ENCODE measurements at regions not wholly inside any gene's neighbourhood (a gene's known extent, or its start where the extent isn't known, plus 50 kb on each side); places are given as distances from the start of the nearest gene placed in this dataset.

DNA sequence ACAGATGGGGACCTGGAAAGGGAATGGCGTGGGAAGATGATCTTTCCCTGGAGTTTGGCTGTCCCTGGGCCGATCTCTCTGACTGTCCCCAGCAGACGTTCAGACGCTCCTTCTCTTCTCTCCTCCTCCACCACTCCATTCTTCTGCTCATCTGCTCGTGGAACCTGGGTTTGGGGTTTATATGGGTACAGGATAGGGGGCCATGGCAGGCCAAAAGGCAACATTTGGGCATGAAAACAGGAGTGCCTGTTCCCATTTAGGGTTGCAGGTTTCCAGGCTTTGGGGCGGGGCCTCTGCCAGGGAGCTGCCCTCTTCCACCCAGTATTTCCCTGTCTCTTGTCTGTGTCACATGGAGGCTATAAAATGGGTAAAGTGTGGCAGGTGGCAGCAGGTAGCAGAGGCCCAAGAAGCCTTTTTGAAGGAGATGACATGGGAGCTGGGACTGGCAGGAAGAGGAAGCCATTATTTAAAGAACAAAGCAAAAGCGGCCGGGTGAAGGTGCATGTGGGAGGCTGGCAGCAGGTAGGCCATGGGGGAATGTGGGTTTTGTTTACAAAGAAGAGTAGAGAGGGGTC, 203.7 kb downstream of the BMP7 start:
- no peaks in the 10 kb centered on the region for H3K4me1 ChIP-seq (ENCODE audit: control insufficient read depth in 2 of 3, insufficient read depth in 2 of 3, low read depth in 1 of 3, low read length in 3 of 3)
- H3K36me3 ChIP-seq (ENCODE audit: control insufficient read depth in 2 of 3, insufficient read depth in 3 of 3, low read length in 3 of 3), result no peaks in the 10 kb centered on the region
- no peak for FAIRE-seq
- no peak for DNase-seq
- TF ChIP-seq, protein P1, sequence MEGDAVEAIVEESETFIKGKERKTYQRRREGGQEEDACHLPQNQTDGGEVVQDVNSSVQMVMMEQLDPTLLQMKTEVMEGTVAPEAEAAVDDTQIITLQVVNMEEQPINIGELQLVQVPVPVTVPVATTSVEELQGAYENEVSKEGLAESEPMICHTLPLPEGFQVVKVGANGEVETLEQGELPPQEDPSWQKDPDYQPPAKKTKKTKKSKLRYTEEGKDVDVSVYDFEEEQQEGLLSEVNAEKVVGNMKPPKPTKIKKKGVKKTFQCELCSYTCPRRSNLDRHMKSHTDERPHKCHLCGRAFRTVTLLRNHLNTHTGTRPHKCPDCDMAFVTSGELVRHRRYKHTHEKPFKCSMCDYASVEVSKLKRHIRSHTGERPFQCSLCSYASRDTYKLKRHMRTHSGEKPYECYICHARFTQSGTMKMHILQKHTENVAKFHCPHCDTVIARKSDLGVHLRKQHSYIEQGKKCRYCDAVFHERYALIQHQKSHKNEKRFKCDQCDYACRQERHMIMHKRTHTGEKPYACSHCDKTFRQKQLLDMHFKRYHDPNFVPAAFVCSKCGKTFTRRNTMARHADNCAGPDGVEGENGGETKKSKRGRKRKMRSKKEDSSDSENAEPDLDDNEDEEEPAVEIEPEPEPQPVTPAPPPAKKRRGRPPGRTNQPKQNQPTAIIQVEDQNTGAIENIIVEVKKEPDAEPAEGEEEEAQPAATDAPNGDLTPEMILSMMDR (IDR thresholded peaks at IDR 0.05; ENCODE audit: borderline replicate concordance, extremely low read depth, insufficient read depth), result no peak
- no peaks in the 10 kb centered on the region for H3K9me3 ChIP-seq (ENCODE audit: control insufficient read depth in 2 of 3, insufficient read depth in 1 of 3, low read length in 3 of 3)
- intact Hi-C loops (cut with DNase I), result no loop called here
- H3K4me3 ChIP-seq (ENCODE audit: low read length in 3 of 3), result no peak overlapping the region
- H3K9ac ChIP-seq (ENCODE audit: low read length in 3 of 3), result no peak overlapping the region
- no peak overlapping the region for H3K27ac ChIP-seq (ENCODE audit: low read depth in 2 of 2, low read length in 2 of 2)
- no peaks in the 10 kb centered on the region for H3K27me3 ChIP-seq (ENCODE audit: control insufficient read depth, insufficient read depth, low read length)

DNA sequence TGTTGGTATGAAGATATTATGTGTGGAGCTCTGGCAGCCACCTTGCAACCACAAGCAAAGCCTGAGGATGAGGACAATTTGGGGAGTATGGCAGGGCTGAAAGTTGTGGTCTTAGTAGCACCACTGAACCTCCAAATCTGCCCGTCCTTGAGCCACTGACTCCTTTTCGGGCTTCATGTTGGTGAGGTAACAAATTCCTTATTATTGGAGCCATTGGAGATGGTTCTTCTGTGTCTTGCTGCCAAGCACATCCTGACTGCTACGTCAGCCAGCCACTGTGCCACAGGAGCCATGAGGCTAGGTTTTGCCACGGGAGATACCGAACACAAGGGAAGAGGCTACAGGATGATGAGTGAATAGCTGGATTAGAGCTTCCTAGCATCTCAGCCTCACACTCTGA, 201.6 kb downstream of the BMP7 start:
- Histone ChIP-seq H3K9ac (ENCODE audit: low read length in 3 of 3) (no peak overlapping the region), H3K27me3 (ENCODE audit: control insufficient read depth, insufficient read depth, low read length) (no peaks in the 10 kb centered on the region), H3K27ac (ENCODE audit: low read depth in 2 of 2, low read length in 2 of 2) (no peak overlapping the region), H3K9me3 (ENCODE audit: control insufficient read depth in 2 of 3, insufficient read depth in 1 of 3, low read length in 3 of 3) (no peaks in the 10 kb centered on the region), H3K4me1 (ENCODE audit: control insufficient read depth in 2 of 3, insufficient read depth in 2 of 3, low read depth in 1 of 3, low read length in 3 of 3) (no peaks in the 10 kb centered on the region), H3K36me3 (ENCODE audit: control insufficient read depth in 2 of 3, insufficient read depth in 3 of 3, low read length in 3 of 3) (no peaks in the 10 kb centered on the region), H3K4me3 (ENCODE audit: low read length in 3 of 3) (no peak overlapping the region)
- FAIRE-seq, result no peak
- intact Hi-C loops (cut with DNase I), result no loop called here
- TF ChIP-seq, protein P1 (IDR thresholded peaks at IDR 0.05; ENCODE audit: borderline replicate concordance, extremely low read depth, insufficient read depth), result no peak
- no peak for DNase-seq

DNA sequence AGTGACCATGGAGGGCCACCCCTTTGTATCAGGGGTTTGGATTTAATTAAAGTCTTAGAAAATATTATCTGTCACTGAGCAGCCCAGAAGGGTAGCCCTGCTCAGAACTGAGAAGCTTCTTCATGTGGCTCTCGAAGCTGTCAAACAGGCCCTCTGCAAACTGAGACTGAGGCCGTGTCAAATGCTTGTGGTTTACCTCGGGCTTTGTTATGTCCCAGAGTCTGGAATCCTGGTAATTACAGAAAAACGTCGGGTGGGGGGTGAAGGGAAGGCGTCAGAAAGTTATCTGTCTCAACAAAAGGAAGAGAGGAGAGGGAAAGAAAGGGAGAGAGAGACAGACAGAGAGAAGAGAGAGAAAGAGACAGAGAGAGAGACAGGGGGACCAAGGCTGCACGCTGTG, 200.8 kb downstream of the BMP7 start:
- H3K9me3 ChIP-seq (ENCODE audit: control insufficient read depth in 2 of 3, insufficient read depth in 1 of 3, low read length in 3 of 3), result no peaks in the 10 kb centered on the region
- H3K4me3 ChIP-seq (ENCODE audit: low read length in 3 of 3), result no peak overlapping the region
- DNase-seq, result peak in 1 of 5 donors; percentile 13
- H3K36me3 ChIP-seq (ENCODE audit: control insufficient read depth in 2 of 3, insufficient read depth in 3 of 3, low read length in 3 of 3), result no peaks in the 10 kb centered on the region
- TF ChIP-seq, protein P1 (IDR thresholded peaks at IDR 0.05; ENCODE audit: borderline replicate concordance, extremely low read depth, insufficient read depth), result no peak
- no peaks in the 10 kb centered on the region for H3K4me1 ChIP-seq (ENCODE audit: control insufficient read depth in 2 of 3, insufficient read depth in 2 of 3, low read depth in 1 of 3, low read length in 3 of 3)
- intact Hi-C loops (cut with DNase I), result no loop called here
- no peaks in the 10 kb centered on the region for H3K27me3 ChIP-seq (ENCODE audit: control insufficient read depth, insufficient read depth, low read length)
- no peak overlapping the region for H3K9ac ChIP-seq (ENCODE audit: low read length in 3 of 3)
- no peak overlapping the region for H3K27ac ChIP-seq (ENCODE audit: low read depth in 2 of 2, low read length in 2 of 2)
- no peak for FAIRE-seq

All from kidney (tissue), 13 donors.